Upper lobe of left lung (tissue), 6 donors: ENCODE measurements at regions not wholly inside any gene's neighbourhood (a gene's known extent, or its start where the extent isn't known, plus 50 kb on each side); places are given as distances from the start of the nearest gene placed in this dataset.

Experiments used
- ATAC-seq, 2 donors: fragments of 200-7000 bp; cut with Tn5 transposase; one replicate each; pipeline ENCODE4 v1.9.1; 2022; ENCODE audit warnings: mild to moderate bottlenecking in 2 of 2, moderate library complexity in 2 of 2; ENCODE audit not compliant: low FRiP score in 2 of 2
- DNase-seq, 2 donors: peaks; one replicate each; pipeline ENCODE4 v3.0.0-alpha.2; 2019 to 2020
- H3K27ac ChIP-seq, 4 donors: fragments of 200-600 bp; sonication (generic); one replicate each; pipeline ENCODE4 v1.5.1; 2016 to 2019
- H3K27me3 ChIP-seq, 4 donors: fragments of 200-600 bp; sonication (generic); one replicate each; pipeline ENCODE4 v1.5.1; 2017 to 2019
- H3K36me3 ChIP-seq, 4 donors: fragments of 200-600 bp; sonication (generic); one replicate each; pipeline ENCODE4 v1.5.1; 2016 to 2019
- H3K4me1 ChIP-seq, 4 donors: fragments of 200-600 bp; sonication (generic); one replicate each; pipeline ENCODE4 v1.5.1; 2018 to 2019
- H3K4me3 ChIP-seq, 4 donors: fragments of 200-600 bp; sonication (generic); one replicate each; pipeline ENCODE4 v1.5.1; 2017 to 2019; ENCODE audit warnings: mild to moderate bottlenecking in 2 of 4, moderate library complexity in 1 of 4
- H3K9me3 ChIP-seq, 4 donors: fragments of 200-600 bp; sonication (generic); one replicate each; pipeline ENCODE4 v1.5.1; 2018 to 2019
- EP300 ChIP-seq, 4 donors: sonication (generic); formaldehyde crosslinking; IDR thresholded peaks; one replicate each; pipeline ENCODE4 v1.5.1; 2017; ENCODE audit warnings: antibody characterized with exemption in 4 of 4, control low read depth in 2 of 4
- POLR2A ChIP-seq, 4 donors: fragments of 450-650 bp; IDR thresholded peaks; one replicate each; pipeline ENCODE4 v1.5.1; 2016 to 2017; ENCODE audit warnings: antibody characterized with exemption in 4 of 4, mild to moderate bottlenecking in 2 of 4
- POLR2AphosphoS5 ChIP-seq, 2 donors: sonication (generic); formaldehyde crosslinking; IDR thresholded peaks; one replicate each; pipeline ENCODE4 v1.5.1; 2017; ENCODE audit warnings: antibody characterized with exemption in 2 of 2
- WGBS, 2 donors: methylation state at CpG; one replicate each; pipeline ENCODE4 v1.1.5; 2017 to 2018; 5-methylcytosine and 5-hydroxymethylcytosine counted together
- TF ChIP-seq, protein P1 (sequence below), 6 experiments: fragments of 450-650 bp in 4 of 6; fragments of 200-600 bp in 2 of 6; sonication (generic) in 2 of 6; IDR thresholded peaks; one replicate each; pipeline ENCODE4 v1.5.1; 2016 to 2019; ENCODE audit warnings: antibody characterized with exemption in 6 of 6
- donor health status: DM: no; HTN: no; CAD: no; lungs with moderate emphysema.
- donor health status: DM: no; HTN: yes; CAD: no; lungs with severe emphysema.

DNA sequence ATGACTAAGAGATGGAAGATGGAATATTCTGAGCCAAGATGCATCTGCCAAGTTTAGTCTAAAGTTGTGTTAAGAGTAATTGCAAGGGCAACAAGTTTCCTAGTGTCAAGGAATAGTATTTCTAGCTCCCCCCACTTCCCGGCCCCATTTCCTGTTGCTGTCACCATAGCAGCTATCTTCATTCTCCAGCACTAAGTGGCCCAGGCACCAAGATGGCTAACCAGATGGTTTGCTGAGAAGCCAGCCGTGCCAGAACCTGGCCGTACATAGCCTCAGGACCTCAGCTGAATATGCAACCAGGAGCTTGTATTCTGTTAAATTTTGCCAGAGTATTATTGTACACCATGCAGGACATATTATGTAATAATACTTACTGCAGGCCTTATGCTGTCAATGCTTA, 108.8 kb upstream of the UMPS start:
- peaks cover 6 to 15% (median 10%) of the 10 kb centered on the region in 4 donors for H3K4me1 ChIP-seq
- TF ChIP-seq POLR2AphosphoS5 (IDR thresholded peaks at IDR 0.05), result no peak
- TF ChIP-seq POLR2A (IDR thresholded peaks at IDR 0.05), result no peak
- TF ChIP-seq, protein P1, sequence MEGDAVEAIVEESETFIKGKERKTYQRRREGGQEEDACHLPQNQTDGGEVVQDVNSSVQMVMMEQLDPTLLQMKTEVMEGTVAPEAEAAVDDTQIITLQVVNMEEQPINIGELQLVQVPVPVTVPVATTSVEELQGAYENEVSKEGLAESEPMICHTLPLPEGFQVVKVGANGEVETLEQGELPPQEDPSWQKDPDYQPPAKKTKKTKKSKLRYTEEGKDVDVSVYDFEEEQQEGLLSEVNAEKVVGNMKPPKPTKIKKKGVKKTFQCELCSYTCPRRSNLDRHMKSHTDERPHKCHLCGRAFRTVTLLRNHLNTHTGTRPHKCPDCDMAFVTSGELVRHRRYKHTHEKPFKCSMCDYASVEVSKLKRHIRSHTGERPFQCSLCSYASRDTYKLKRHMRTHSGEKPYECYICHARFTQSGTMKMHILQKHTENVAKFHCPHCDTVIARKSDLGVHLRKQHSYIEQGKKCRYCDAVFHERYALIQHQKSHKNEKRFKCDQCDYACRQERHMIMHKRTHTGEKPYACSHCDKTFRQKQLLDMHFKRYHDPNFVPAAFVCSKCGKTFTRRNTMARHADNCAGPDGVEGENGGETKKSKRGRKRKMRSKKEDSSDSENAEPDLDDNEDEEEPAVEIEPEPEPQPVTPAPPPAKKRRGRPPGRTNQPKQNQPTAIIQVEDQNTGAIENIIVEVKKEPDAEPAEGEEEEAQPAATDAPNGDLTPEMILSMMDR (IDR thresholded peaks at IDR 0.05), result no peak
- no peak for TF ChIP-seq EP300 (IDR thresholded peaks at IDR 0.05)
- no peaks in the 10 kb centered on the region for H3K36me3 ChIP-seq
- WGBS, 2 donors, result 46 to 54% methylated on average over 3 of the region's 3 CpGs
- no peak overlapping the region for H3K27ac ChIP-seq
- no peak for ATAC-seq
- H3K4me3 ChIP-seq, result no peak overlapping the region
- no peaks in the 10 kb centered on the region for H3K9me3 ChIP-seq
- no peak for DNase-seq
- no peaks in the 10 kb centered on the region for H3K27me3 ChIP-seq

DNA sequence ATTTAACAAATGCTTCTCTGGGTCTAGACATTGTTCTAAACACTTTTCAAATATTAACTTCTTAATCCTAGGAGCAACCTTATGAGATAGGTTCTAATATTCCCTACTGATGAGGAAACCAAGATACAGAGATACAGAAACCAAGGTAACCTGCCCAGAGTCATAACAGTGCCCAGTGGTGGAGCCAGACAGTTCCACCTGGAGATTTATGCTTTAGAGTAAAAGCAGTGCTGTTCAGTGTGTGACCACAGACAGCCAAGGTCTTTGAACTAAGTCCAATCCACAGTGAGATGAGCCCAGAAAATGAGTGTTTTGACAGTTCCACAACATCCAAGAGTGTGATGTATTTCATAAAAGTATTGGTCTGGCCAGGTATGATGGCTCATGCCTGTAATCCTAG, 105.2 kb upstream of the UMPS start:
- ATAC-seq (no peak), DNase-seq (no peak)
- TF ChIP-seq POLR2AphosphoS5 (IDR thresholded peaks at IDR 0.05), result no peak
- Histone ChIP-seq H3K36me3 (no peaks in the 10 kb centered on the region), H3K27me3 (no peaks in the 10 kb centered on the region), H3K4me3 (no peak overlapping the region), H3K27ac (no peak overlapping the region), H3K4me1 (peaks cover 4 to 15% (median 13%) of the 10 kb centered on the region in 4 donors), H3K9me3 (no peaks in the 10 kb centered on the region)

DNA sequence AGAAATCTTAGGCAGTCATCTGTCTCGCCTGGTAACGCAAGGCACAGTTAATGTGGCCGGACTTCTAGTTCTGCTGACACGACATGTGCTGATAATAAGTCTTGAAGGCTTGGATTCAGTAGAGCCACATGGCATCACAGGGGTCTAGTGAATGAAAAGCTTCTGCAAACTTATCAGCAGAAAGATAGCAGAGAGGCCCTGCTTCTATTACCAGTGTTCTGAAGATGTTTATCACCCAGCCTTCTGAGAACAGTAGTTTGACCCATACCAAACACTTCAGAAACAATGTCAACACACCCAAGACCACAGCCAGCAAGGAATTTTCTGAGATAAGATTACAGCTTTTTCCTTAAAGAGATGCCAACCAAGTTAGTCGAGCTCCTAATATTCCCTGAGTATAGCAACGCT, 102.7 kb upstream of the UMPS start:
- DNase-seq (no peak), ATAC-seq (peak in 1 of 2 donors; percentile 72)
- Histone ChIP-seq H3K27ac (no peak overlapping the region), H3K4me3 (no peak overlapping the region), H3K36me3 (peaks cover 0 to 1% (median 0%) of the 10 kb centered on the region in 4 donors), H3K27me3 (no peaks in the 10 kb centered on the region), H3K4me1 (peaks cover 0 to 9% (median 6%) of the 10 kb centered on the region in 4 donors), H3K9me3 (no peaks in the 10 kb centered on the region)
- WGBS, 2 donors, result 47 to 59% methylated on average over 6 of the region's 6 CpGs
- TF ChIP-seq EP300 (IDR thresholded peaks at IDR 0.05) (no peak), POLR2A (IDR thresholded peaks at IDR 0.05) (no peak), POLR2AphosphoS5 (IDR thresholded peaks at IDR 0.05) (no peak)
- TF ChIP-seq, protein P1 (IDR thresholded peaks at IDR 0.05), result no peak

DNA sequence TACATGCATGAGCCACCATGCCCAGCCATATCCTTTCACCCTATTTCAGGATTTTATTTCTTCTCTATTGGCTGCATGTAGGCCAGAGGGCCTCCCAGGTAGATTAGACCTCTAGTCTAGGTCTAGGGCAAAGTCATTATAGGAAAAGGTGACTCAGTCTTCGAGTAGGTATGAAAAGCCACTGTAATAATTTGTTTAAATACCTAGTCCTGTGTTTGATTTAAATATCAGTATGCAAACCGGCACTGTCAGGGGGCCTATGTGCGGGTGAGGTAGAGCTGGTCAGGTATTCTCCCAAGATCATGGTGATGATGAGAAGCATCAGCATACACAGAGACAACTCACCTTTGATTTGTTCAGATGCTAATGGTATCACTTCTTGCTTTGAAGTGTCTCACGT, 101.4 kb upstream of the UMPS start:
- no peak for DNase-seq
- no peak overlapping the region for H3K27ac ChIP-seq
- TF ChIP-seq POLR2AphosphoS5 (IDR thresholded peaks at IDR 0.05) (no peak), EP300 (IDR thresholded peaks at IDR 0.05) (no peak), POLR2A (IDR thresholded peaks at IDR 0.05) (no peak)
- TF ChIP-seq, protein P1 (IDR thresholded peaks at IDR 0.05), result no peak
- H3K9me3 ChIP-seq, result no peaks in the 10 kb centered on the region
- no peak overlapping the region for H3K4me3 ChIP-seq
- peaks cover 0 to 7% (median 0%) of the 10 kb centered on the region in 4 donors for H3K36me3 ChIP-seq
- H3K27me3 ChIP-seq, result no peaks in the 10 kb centered on the region
- peaks cover 0 to 9% (median 6%) of the 10 kb centered on the region in 4 donors for H3K4me1 ChIP-seq
- no peak for ATAC-seq
- WGBS, 2 donors, result 69 to 72% methylated on average over 4 of the region's 4 CpGs

DNA sequence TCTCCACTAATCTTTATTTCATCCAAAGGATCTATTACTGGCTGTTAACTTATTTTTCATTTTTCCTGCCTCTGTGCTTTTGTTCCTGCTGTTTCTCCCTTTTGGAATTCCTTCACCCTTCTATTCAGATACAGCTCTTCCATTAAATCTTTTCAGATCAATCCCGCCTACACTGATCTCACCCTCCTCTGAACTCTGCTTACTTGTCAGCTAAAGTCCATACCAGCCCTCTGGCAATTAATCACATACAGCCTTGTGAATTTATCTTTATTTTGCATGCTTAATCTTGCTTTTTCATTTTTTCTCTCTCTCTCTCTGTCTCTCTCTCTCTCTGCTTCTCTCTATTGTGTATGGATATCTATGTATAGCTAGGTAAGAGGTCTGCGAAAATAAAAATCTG, 100.8 kb upstream of the UMPS start:
- TF ChIP-seq POLR2AphosphoS5 (IDR thresholded peaks at IDR 0.05) (no peak), EP300 (IDR thresholded peaks at IDR 0.05) (no peak), POLR2A (IDR thresholded peaks at IDR 0.05) (no peak)
- TF ChIP-seq, protein P1 (IDR thresholded peaks at IDR 0.05), result no peak
- Histone ChIP-seq H3K4me3 (no peak overlapping the region), H3K4me1 (peaks cover 0 to 9% (median 6%) of the 10 kb centered on the region in 4 donors), H3K27me3 (no peaks in the 10 kb centered on the region), H3K36me3 (peaks cover 0 to 11% (median 0%) of the 10 kb centered on the region in 4 donors), H3K9me3 (no peaks in the 10 kb centered on the region), H3K27ac (no peak overlapping the region)
- DNase-seq (no peak), ATAC-seq (no peak)
- 95 to 100% methylated on average over 2 of the region's 2 CpGs for WGBS, 2 donors
